HFFc6 (cell line): ENCODE measurements at regions not wholly inside any gene's neighbourhood (a gene's known extent, or its start where the extent isn't known, plus 50 kb on each side); places are given as distances from the start of the nearest gene placed in this dataset.
A peak's percentile ranks its signal among the peaks of the same experiment; 100 is the strongest.

Source experiments
- DNase-seq: peaks from one replicate; pipeline ENCODE4 v3.0.0-alpha.2; 2018
- H3K27ac Mint-ChIP-seq: 2 replicates; pipeline ENCODE4 v1.8.0; 2020; ENCODE audit warnings: mild to moderate bottlenecking, mixed read lengths
- H3K27me3 Mint-ChIP-seq: 2 replicates; pipeline ENCODE4 v1.8.0; 2021; ENCODE audit warnings: mild to moderate bottlenecking, moderate library complexity, mixed read lengths; ENCODE audit not compliant: insufficient read depth
- H3K36me3 Mint-ChIP-seq: 2 replicates; pipeline ENCODE4 v1.8.0; 2021; ENCODE audit warnings: low read depth, mixed read lengths
- H3K4me1 Mint-ChIP-seq: 2 replicates; pipeline ENCODE4 v1.8.0; 2020; ENCODE audit warnings: low read depth, mixed read lengths
- H3K4me3 Mint-ChIP-seq: 2 replicates; pipeline ENCODE4 v1.8.0; 2020; ENCODE audit warnings: mild to moderate bottlenecking, moderate library complexity, mixed read lengths
- H3K9me3 Mint-ChIP-seq: 2 replicates; pipeline ENCODE4 v1.8.0; 2020; ENCODE audit warnings: mild to moderate bottlenecking, mixed read lengths
- CTCF ChIP-seq: fragments of 200-600 bp; sonication (generic); IDR thresholded peaks from 2 replicates; pipeline ENCODE4 v1.5.0; 2021; ENCODE audit warnings: antibody characterized with exemption, mild to moderate bottlenecking

GRCh38 chr14:65179918-65180724, 77.8 kb upstream of the MAX start:
- H3K4me1 Mint-ChIP-seq: peaks cover 38% of the 10 kb centered on the region
- H3K9me3 Mint-ChIP-seq: peaks cover 16% of the 10 kb centered on the region
- peaks cover 16% of the 10 kb centered on the region for H3K36me3 Mint-ChIP-seq
- peak overlapping the region; percentile 73 for H3K4me3 Mint-ChIP-seq
- DNase-seq: peak; percentile 88
- no peak for TF ChIP-seq CTCF
- peak overlapping the region; percentile 89 for H3K27ac Mint-ChIP-seq
- no peaks in the 10 kb centered on the region; the same call in 1 of the 2 replicates for H3K27me3 Mint-ChIP-seq

GRCh38 chr14:65180725-65181025, 78.4 kb upstream of the MAX start:
- no peaks in the 10 kb centered on the region; the same call in 1 of the 2 replicates for H3K27me3 Mint-ChIP-seq

GRCh38 chr14:65184032-65184764, 81.9 kb upstream of the MAX start:
- no peak for TF ChIP-seq CTCF
- no peak overlapping the region for H3K27ac Mint-ChIP-seq
- no peak overlapping the region for H3K4me3 Mint-ChIP-seq
- peak; percentile 24 for DNase-seq
- peaks cover 30% of the 10 kb centered on the region for H3K4me1 Mint-ChIP-seq
- no peaks in the 10 kb centered on the region; the same call in 1 of the 2 replicates for H3K27me3 Mint-ChIP-seq
- peaks cover 16% of the 10 kb centered on the region for H3K9me3 Mint-ChIP-seq
- peaks cover 16% of the 10 kb centered on the region for H3K36me3 Mint-ChIP-seq

More at GRCh38 chr14:65180725-65181025, 78.4 kb upstream of the MAX start:
- Mint-ChIP-seq H3K4me3 (peak overlapping the region; percentile 73), H3K27ac (peak overlapping the region; percentile 89), H3K36me3 (peaks cover 16% of the 10 kb centered on the region), H3K4me1 (peaks cover 38% of the 10 kb centered on the region), H3K9me3 (peaks cover 16% of the 10 kb centered on the region)
- DNase-seq: no peak
- TF ChIP-seq CTCF: no peak

- Mint-ChIP-seq H3K27ac (no peak overlapping the region), H3K4me3 (no peak overlapping the region), H3K9me3 (peaks cover 16% of the 10 kb centered on the region), H3K36me3 (peaks cover 16% of the 10 kb centered on the region), H3K4me1 (peaks cover 13% of the 10 kb centered on the region), H3K27me3 (no peaks in the 10 kb centered on the region; the same call in none of the 2 replicates)
- TF ChIP-seq CTCF: no peak
- no peak for DNase-seq
These were observed 83.5 kb upstream of the MAX start for GRCh38 chr14:65185829-65186228.

GRCh38 chr14:65186951-65187350, 84.6 kb upstream of the MAX start:
- Mint-ChIP-seq H3K27ac (no peak overlapping the region), H3K4me3 (no peak overlapping the region), H3K36me3 (peaks cover 11% of the 10 kb centered on the region), H3K4me1 (peaks cover 11% of the 10 kb centered on the region), H3K9me3 (peaks cover 10% of the 10 kb centered on the region), H3K27me3 (no peaks in the 10 kb centered on the region; the same call in none of the 2 replicates)
- no peak for DNase-seq
- no peak for TF ChIP-seq CTCF
